Adrenal gland (tissue), 5 donors: ENCODE measurements at regions not wholly inside any gene's neighbourhood (a gene's known extent, or its start where the extent isn't known, plus 50 kb on each side); places are given as distances from the start of the nearest gene placed in this dataset.
"Not testable (repeated sequence)": the region's sequence is repeated elsewhere in the genome, so short reads cannot be mapped to it uniquely, and the experiment has no call there.

Experiments
- CTCF ChIP-seq, 6 experiments: fragments of 450-650 bp in 4 of 6; fragments of 200-600 bp in 2 of 6; sonication (generic) in 1 of 6; IDR thresholded peaks; 1 replicate in 5 of 6; 2 replicates in 1 of 6; pipeline versions ENCODE4 v1.5.1 to v1.8.0; 2016 to 2021; ENCODE audit warnings: antibody characterized with exemption in 6 of 6, mild to moderate bottlenecking in 2 of 6, moderate library complexity in 1 of 6
- POLR2A ChIP-seq, 2 donors: fragments of 450-650 bp; IDR thresholded peaks; one replicate each; pipeline ENCODE4 v1.6.1; 2017; ENCODE audit warnings: antibody characterized with exemption in 2 of 2, mild to moderate bottlenecking in 2 of 2, moderate library complexity in 1 of 2
- donor health status: DM: no; HTN: no; CAD: no.

GRCh38 chr3:99555885-99556284 is 82.5 kb upstream of the COL8A1 start:
- not testable (repeated sequence) for TF ChIP-seq CTCF, POLR2A (IDR thresholded peaks at IDR 0.05)
